H9 (cell line): ENCODE measurements at regions not wholly inside any gene's neighbourhood (a gene's known extent, or its start where the extent isn't known, plus 50 kb on each side); places are given as distances from the start of the nearest gene placed in this dataset.

Source experiments
- DNase-seq: peaks from one replicate; pipeline ENCODE4 v3.0.0-alpha.2; 2017
- H2AFZ ChIP-seq: one replicate; pipeline ENCODE4 v1.6.1; 2013; ENCODE audit warnings: mild to moderate bottlenecking, low read length, control low read depth, moderate library complexity
- H2AK5ac ChIP-seq: 2 replicates; pipeline ENCODE4 v1.6.1; 2013; ENCODE audit warnings: low read length, control low read depth, mixed read lengths; ENCODE audit not compliant: insufficient read length
- H2BK120ac ChIP-seq: one replicate; pipeline ENCODE4 v1.6.1; 2013; ENCODE audit warnings: low read depth, mild to moderate bottlenecking, low read length, control low read depth, inconsistent platforms; ENCODE audit not compliant: poor library complexity, severe bottlenecking
- H2BK12ac ChIP-seq: 2 replicates; pipeline ENCODE4 v1.6.1; 2013; ENCODE audit warnings: low read length, control low read depth, mixed read lengths, low read depth; ENCODE audit not compliant: insufficient read length
- H2BK15ac ChIP-seq: 2 replicates; pipeline ENCODE4 v1.6.1; 2013; ENCODE audit warnings: low read depth, low read length, control low read depth
- H2BK20ac ChIP-seq: one replicate; pipeline ENCODE4 v1.6.1; 2013; ENCODE audit warnings: low read depth, mild to moderate bottlenecking, low read length, control low read depth, inconsistent platforms; ENCODE audit not compliant: poor library complexity, severe bottlenecking
- H2BK5ac ChIP-seq: 2 replicates; pipeline ENCODE4 v1.6.1; 2013; ENCODE audit warnings: low read length, control low read depth, mixed read lengths; ENCODE audit not compliant: insufficient read length
- H3K14ac ChIP-seq: 2 replicates; pipeline ENCODE4 v1.6.1; 2013; ENCODE audit warnings: low read length, control low read depth; ENCODE audit not compliant: insufficient read depth
- H3K18ac ChIP-seq: 2 replicates; pipeline ENCODE4 v1.6.1; 2013; ENCODE audit warnings: low read depth, mild to moderate bottlenecking, mixed read lengths, low read length, control low read depth; ENCODE audit not compliant: insufficient read length
- H3K23ac ChIP-seq: 2 replicates; pipeline ENCODE4 v1.6.1; 2013; ENCODE audit warnings: low read length, control low read depth, mixed read lengths, low read depth; ENCODE audit not compliant: insufficient read length
- H3K23me2 ChIP-seq: 2 replicates; pipeline ENCODE4 v1.6.1; 2013; ENCODE audit warnings: low read depth, mild to moderate bottlenecking, mixed read lengths, low read length, control low read depth; ENCODE audit not compliant: insufficient read length, poor library complexity, severe bottlenecking
- H3K27ac ChIP-seq: 2 replicates; pipeline ENCODE4 v1.5.1; 2013; ENCODE audit warnings: low read length, control low read depth, mixed read lengths, low read depth; ENCODE audit not compliant: insufficient read length
- H3K27me3 ChIP-seq: 2 replicates; pipeline ENCODE4 v1.6.1; 2013; ENCODE audit warnings: low read length, control low read depth, inconsistent platforms; ENCODE audit not compliant: insufficient read depth
- H3K4ac ChIP-seq: 2 replicates; pipeline ENCODE4 v1.6.1; 2013; ENCODE audit warnings: low read depth, mild to moderate bottlenecking, control low read depth, inconsistent platforms, low read length, moderate library complexity
- H3K4me1 ChIP-seq: 2 replicates; pipeline ENCODE4 v1.6.1; 2013; ENCODE audit warnings: low read length, control low read depth, inconsistent platforms; ENCODE audit not compliant: insufficient read depth
- H3K4me2 ChIP-seq: 2 replicates; pipeline ENCODE4 v1.6.1; 2013; ENCODE audit warnings: low read length, control low read depth, mixed read lengths; ENCODE audit not compliant: insufficient read length, insufficient read depth
- H3K56ac ChIP-seq: 2 replicates; pipeline ENCODE4 v1.6.1; 2013; ENCODE audit warnings: low read depth, mild to moderate bottlenecking, mixed read lengths, low read length, control low read depth; ENCODE audit not compliant: insufficient read length
- H3K79me1 ChIP-seq: 2 replicates; pipeline ENCODE4 v1.6.1; 2013; ENCODE audit warnings: low read depth, mild to moderate bottlenecking, moderate library complexity, low read length, control low read depth, inconsistent platforms; ENCODE audit not compliant: insufficient read depth, poor library complexity, severe bottlenecking
- H3K79me2 ChIP-seq: 2 replicates; pipeline ENCODE4 v1.6.1; 2013; ENCODE audit warnings: low read length, control low read depth, inconsistent platforms; ENCODE audit not compliant: insufficient read depth
- H3K9ac ChIP-seq: 2 replicates; pipeline ENCODE4 v1.6.1; 2013; ENCODE audit warnings: low read length, control low read depth, mixed read lengths; ENCODE audit not compliant: insufficient read length; ENCODE audit errors: extremely low read depth
- H3K9me3 ChIP-seq: one replicate; pipeline ENCODE4 v1.6.1; 2013; ENCODE audit warnings: low read depth, low read length, inconsistent platforms; ENCODE audit not compliant: control insufficient read depth
- H3T11ph ChIP-seq: one replicate; pipeline ENCODE4 v1.6.1; 2013; ENCODE audit warnings: mild to moderate bottlenecking, low read length, control low read depth, inconsistent platforms
- H4K20me1 ChIP-seq: one replicate; pipeline ENCODE4 v1.6.1; 2013; ENCODE audit not compliant: control insufficient read depth, insufficient read length, insufficient read depth
- H4K5ac ChIP-seq: 2 replicates; pipeline ENCODE4 v1.6.1; 2013; ENCODE audit warnings: low read depth, mild to moderate bottlenecking, mixed read lengths, low read length, control low read depth; ENCODE audit not compliant: insufficient read length
- H4K8ac ChIP-seq: replicated peaks from 2 replicates; pipeline ENCODE4 v1.6.1; 2013; ENCODE audit warnings: low read length, control low read depth, mixed read lengths, low read depth; ENCODE audit not compliant: insufficient read length
- H4K91ac ChIP-seq: 2 replicates; pipeline ENCODE4 v1.6.1; 2013; ENCODE audit warnings: low read depth, mild to moderate bottlenecking, moderate library complexity, mixed read lengths, low read length, control low read depth; ENCODE audit not compliant: insufficient read length
- H3K27ac Mint-ChIP-seq, 3 experiments: 2 replicates in 2 of 3; 3 replicates in 1 of 3; pipeline ENCODE4 v1.8.0; 2020 to 2021; ENCODE audit warnings: mixed read lengths in 3 of 3, mild to moderate bottlenecking in 1 of 3, moderate library complexity in 1 of 3
- H3K27me3 Mint-ChIP-seq: 2 replicates; pipeline ENCODE4 v1.8.0; 2021; ENCODE audit warnings: low read depth, mild to moderate bottlenecking, moderate library complexity, mixed read lengths
- H3K36me3 Mint-ChIP-seq, 3 experiments: 2 replicates in 2 of 3; 3 replicates in 1 of 3; pipeline ENCODE4 v1.8.0; 2020 to 2021; ENCODE audit warnings: low read depth in 3 of 3, mixed read lengths in 3 of 3; ENCODE audit not compliant: insufficient read depth in 1 of 3
- H3K4me1 Mint-ChIP-seq, 2 experiments: 2 replicates each; pipeline ENCODE4 v1.8.0; 2020; ENCODE audit warnings: mixed read lengths in 2 of 2
- H3K4me3 Mint-ChIP-seq, 2 experiments: 2 replicates in 1 of 2; 3 replicates in 1 of 2; pipeline ENCODE4 v1.8.0; 2020 to 2021; ENCODE audit warnings: mild to moderate bottlenecking in 2 of 2, mixed read lengths in 2 of 2, moderate library complexity in 1 of 2
- H3K9me3 Mint-ChIP-seq, 2 experiments: 2 replicates in 1 of 2; 3 replicates in 1 of 2; pipeline ENCODE4 v1.8.0; 2020; ENCODE audit warnings: mild to moderate bottlenecking in 2 of 2, mixed read lengths in 2 of 2, moderate library complexity in 1 of 2
- TF ChIP-seq, protein P1 (sequence below): fragments of 200-600 bp; sonication (generic); conservative IDR thresholded peaks from 3 replicates; pipeline ENCODE4 v1.8.0; 2021; ENCODE audit warnings: antibody characterized with exemption, mild to moderate bottlenecking

DNA sequence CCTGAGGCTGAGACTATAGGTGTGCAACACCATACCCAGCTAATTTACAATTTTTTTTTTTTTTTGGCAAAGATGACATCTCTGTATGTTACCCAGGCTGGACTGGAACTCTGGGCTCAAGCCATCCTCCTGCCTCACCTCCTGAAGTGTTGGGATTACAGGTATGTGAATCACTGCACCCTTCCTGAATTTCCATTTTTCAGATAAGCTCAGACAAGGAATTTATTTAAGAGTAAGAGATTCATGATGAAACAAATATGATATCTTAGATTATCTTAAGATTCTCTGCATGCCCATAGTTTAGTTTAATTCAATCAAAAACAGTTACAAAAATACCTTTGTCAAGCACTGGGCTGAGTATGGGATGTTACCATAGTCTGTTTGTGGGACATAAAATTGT lies 128.4 kb upstream of the BASP1 start:
- no peak overlapping the region for H3K56ac ChIP-seq
- no peak overlapping the region for H3K4ac ChIP-seq
- H2BK15ac ChIP-seq, result no peak overlapping the region
- no peak overlapping the region for H4K5ac ChIP-seq
- H4K91ac ChIP-seq, result no peak overlapping the region
- H3K79me2 ChIP-seq, result no peaks in the 10 kb centered on the region
- no peak overlapping the region for H2BK12ac ChIP-seq
- no peaks in the 10 kb centered on the region for H3K27me3 ChIP-seq
- no peak for DNase-seq
- H4K8ac ChIP-seq, result no peak overlapping the region
- no peak overlapping the region for H2BK20ac ChIP-seq
- H4K20me1 ChIP-seq, result no peaks in the 10 kb centered on the region
- H3K4me1 ChIP-seq, result no peaks in the 10 kb centered on the region
- no peak overlapping the region for H3T11ph ChIP-seq
- no peaks in the 10 kb centered on the region for H3K79me1 ChIP-seq
- Mint-ChIP-seq H3K27me3 (no peaks in the 10 kb centered on the region; the same call in none of the 2 replicates), H3K4me1 (no peaks in the 10 kb centered on the region; a peak in 1 of 4 replicates), H3K27ac (no peak overlapping the region), H3K4me3 (no peak overlapping the region), H3K9me3 (no peaks in the 10 kb centered on the region), H3K36me3 (no peaks in the 10 kb centered on the region)
- TF ChIP-seq, protein P1, sequence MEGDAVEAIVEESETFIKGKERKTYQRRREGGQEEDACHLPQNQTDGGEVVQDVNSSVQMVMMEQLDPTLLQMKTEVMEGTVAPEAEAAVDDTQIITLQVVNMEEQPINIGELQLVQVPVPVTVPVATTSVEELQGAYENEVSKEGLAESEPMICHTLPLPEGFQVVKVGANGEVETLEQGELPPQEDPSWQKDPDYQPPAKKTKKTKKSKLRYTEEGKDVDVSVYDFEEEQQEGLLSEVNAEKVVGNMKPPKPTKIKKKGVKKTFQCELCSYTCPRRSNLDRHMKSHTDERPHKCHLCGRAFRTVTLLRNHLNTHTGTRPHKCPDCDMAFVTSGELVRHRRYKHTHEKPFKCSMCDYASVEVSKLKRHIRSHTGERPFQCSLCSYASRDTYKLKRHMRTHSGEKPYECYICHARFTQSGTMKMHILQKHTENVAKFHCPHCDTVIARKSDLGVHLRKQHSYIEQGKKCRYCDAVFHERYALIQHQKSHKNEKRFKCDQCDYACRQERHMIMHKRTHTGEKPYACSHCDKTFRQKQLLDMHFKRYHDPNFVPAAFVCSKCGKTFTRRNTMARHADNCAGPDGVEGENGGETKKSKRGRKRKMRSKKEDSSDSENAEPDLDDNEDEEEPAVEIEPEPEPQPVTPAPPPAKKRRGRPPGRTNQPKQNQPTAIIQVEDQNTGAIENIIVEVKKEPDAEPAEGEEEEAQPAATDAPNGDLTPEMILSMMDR, result no peak
- no peaks in the 10 kb centered on the region for H3K9me3 ChIP-seq
- H3K4me2 ChIP-seq, result no peak overlapping the region
- no peak overlapping the region for H2AFZ ChIP-seq
- no peak overlapping the region for H2AK5ac ChIP-seq
- H2BK5ac ChIP-seq, result no peak overlapping the region
- no peak overlapping the region for H3K9ac ChIP-seq
- no peak overlapping the region for H3K14ac ChIP-seq
- no peak overlapping the region for H3K18ac ChIP-seq
- H3K23me2 ChIP-seq, result no peaks in the 10 kb centered on the region
- no peak overlapping the region for H3K23ac ChIP-seq
- H2BK120ac ChIP-seq, result no peak overlapping the region
- H3K27ac ChIP-seq, result no peak overlapping the region
